Renal cortex interstitium (tissue), 11 donors: ENCODE measurements at regions not wholly inside any gene's neighbourhood (a gene's known extent, or its start where the extent isn't known, plus 50 kb on each side); places are given as distances from the start of the nearest gene placed in this dataset.

Experiments
- DNase-seq, 11 donors: peaks; one replicate each; pipeline ENCODE4 v3.0.0-alpha.2; 2013; ENCODE audit warnings: low read depth in 9 of 11, low spot score in 4 of 11; ENCODE audit errors: extremely low read depth in 1 of 11

GRCh38 chr4:165606465-165607205 lies 227.8 kb downstream of the CPE start:
- DNase-seq = no peak

DNA sequence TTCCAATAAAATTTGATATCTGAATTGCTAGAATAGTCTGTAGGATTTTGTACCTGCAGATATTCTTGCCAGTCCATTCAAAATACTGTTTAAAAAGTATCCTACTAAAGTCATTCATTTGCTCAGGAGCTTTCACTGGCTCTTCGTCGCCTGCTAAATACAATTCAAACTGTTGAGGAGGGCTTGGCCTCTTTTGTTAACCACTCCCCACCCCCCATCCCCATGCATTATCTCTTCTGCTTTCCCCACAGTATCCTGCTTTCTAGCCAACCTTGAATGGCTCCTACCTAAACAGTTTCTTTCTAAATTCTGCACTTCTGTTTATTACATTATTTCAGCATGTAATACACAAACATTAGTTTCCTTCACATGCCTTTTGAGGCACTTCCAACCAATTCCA lies 230.8 kb downstream of the CPE start:
- DNase-seq = no peak

- DNase-seq = no peak
These were observed 232.1 kb downstream of the CPE start for GRCh38 chr4:165610679-165611437.

DNA sequence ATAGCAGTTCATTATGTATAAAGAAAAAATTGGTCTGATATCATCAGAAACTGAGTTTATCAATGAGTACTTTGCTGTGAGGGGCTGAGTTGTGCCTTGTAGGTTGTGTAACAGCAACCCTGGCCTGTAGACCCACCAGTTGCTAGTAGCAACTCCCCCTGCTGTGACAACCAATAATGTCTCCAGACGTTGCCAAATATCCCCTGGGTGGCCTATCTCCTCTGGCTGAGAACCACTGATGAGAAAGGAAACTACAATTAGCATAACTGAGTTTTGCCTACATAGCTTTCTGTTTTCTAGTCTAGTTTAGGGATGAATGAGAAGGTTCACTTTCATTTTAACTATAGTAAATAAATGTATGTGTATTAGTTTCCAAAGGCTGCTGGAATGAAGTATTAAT lies 234.1 kb downstream of the CPE start:
- DNase-seq = no peak

- no peak for DNase-seq
These were observed 234.8 kb downstream of the CPE start for GRCh38 chr4:165613581-165613980.

DNA sequence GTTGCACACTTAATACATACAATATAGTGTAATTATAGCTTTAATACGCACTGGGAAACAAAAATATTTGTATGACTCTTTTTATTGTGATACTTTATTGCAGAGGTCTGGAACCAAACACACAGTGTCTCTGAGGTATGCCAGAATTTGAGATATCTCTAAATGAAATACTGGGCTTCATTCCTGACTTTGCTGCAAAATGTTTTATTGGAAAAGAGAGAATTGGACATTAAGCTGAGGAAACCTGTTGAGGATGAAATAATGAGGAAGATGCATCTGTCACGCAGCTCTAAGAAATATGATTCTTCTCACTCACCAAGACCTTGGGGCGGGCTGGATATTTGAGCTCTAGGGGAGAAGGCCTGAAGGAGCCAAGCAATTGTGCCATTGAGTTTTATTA lies 242.1 kb downstream of the CPE start:
- no peak for DNase-seq

DNA sequence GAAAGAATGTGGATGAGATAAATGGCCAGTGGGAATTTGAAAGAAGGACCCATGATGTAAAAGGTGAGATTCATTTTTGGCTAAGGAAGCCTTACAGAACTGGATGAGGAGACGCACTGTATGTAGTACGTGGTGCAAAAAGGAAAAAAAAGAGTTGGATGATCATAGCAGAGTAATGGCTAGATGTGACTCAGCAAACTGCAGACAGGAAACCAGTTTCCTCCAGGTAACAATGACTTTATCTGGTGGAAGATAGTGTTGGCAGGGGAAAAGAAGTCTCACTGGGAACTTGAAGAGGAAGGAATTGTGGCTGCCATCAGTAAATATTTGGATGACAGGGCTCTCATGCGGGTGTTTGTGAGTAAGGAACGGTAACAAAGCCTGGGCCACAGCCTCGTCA lies 243.2 kb downstream of the CPE start:
- no peak for DNase-seq

GRCh38 chr4:165625281-165625680 lies 246.5 kb downstream of the CPE start:
- no peak for DNase-seq

DNA sequence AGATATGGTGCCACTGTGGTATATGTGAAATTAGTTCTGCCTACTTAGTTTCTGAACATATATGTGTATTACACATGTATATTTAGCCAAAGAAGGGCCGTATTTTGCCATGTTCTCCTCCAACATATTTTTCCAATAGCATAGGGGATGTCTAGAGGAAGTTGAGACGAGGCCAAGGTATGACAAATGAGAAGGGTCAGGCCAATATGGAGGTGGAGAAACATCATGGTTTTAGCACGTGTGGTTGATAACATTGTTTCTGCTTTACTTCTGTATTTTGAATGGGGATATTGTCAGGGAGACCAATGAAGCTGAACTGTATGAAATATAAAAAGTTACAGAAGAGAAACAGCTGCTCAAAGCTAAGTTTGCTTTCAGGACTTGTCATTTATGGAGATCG lies 246.7 kb upstream of the TLL1 start:
- DNase-seq = no peak

GRCh38 chr4:165627128-165627527 lies 245.9 kb upstream of the TLL1 start:
- DNase-seq = no peak

GRCh38 chr4:165627548-165627947 lies 245.5 kb upstream of the TLL1 start:
- DNase-seq = no peak

- DNase-seq = no peak
These were observed 244.5 kb upstream of the TLL1 start for GRCh38 chr4:165628572-165628971.

DNA sequence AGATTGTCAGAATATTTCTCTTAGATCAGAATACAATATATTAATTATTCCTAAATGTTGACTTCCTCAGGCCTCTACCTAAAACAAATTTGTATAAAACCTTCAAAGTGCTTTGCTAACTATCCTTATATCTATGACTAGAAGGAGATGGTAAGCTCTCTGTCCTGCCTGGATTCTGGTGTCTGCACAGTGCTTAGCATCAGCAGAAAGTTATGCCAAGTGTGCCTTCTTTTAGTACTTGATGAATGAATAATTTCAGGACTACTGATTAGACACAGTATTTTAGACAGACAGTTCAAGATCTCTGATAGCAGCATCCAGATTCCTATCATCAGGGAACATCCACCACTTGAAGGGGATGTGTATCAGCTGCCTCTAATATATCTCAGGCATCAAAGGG lies 242.4 kb upstream of the TLL1 start:
- no peak for DNase-seq

DNA sequence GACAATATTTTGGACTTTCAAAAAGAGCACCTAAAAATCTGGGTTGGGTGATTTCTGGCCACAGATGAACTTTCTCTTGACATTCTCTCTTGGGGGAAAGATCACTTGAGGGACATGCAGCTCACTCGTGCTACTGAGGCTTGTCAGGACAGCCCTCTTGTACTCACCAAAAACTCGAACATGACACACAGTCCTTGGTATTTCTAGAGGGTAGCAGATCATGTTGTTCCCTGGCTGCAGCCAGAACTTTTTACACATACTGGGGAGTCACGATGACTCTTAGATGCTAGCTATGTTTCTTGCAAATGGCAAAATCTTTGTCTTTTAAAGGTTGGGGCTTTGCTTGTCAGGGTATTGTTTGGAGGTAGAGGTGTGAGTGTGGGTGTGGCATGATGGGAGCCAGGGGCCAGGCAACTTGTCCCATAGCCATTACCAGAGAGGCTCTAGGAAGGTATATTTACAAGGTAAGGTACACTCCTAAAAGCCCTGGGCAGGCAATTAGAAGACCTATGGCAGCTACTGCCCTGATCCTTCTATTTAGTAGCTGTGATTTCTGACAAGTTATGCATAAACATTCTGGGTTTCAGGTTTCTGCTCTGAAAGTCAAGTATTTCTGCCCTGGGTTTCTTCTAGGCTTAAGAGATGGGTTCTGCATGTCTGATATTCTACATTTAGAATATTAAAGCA lies 241.7 kb upstream of the TLL1 start:
- DNase-seq = no peak

DNA sequence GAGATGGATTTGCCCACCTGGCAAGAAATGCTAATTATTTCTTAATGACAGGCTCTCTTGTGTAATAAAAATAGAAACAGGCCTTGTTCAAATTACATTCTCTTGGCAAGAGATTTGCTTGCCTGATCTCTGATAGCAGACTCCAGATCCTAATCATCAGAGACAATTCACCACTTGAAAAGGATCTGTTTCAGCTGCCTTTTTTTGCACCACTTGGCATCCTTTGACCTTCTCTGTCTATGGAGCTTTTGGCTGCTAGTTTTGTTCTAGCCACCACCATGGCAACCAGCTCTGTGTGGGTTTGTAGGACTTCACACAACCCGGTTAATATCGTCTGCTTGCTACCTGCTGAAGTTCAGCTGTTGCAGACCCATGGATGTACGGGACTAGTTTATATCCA lies 241.1 kb upstream of the TLL1 start:
- no peak for DNase-seq

- DNase-seq = no peak
These were observed 238.3 kb upstream of the TLL1 start for GRCh38 chr4:165634766-165635165.

DNA sequence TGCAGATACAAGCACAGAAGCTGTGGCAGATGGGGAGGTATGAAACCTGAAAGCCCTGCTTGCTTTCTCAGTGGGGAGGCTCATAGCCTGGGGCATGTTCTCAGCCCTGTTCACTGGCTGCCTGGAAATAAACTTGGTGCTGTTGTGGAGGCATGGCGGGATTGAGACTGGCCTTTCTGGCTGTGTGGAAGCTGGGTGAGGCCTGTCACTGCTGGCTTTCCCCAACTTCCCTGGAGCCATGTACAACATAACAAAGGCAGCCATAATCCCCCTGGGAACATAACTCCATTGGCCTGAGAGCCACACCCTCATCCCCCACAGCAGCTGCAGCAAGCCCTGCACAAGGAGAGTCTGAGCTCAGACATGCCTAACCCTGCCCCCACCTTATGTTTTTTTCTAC lies 237.7 kb upstream of the TLL1 start:
- DNase-seq = no peak

- no peak for DNase-seq
These were observed 237.1 kb upstream of the TLL1 start for GRCh38 chr4:165635951-165636350.

GRCh38 chr4:165651901-165652300 lies 221.1 kb upstream of the TLL1 start:
- no peak for DNase-seq

- DNase-seq = no peak
These were observed 218.5 kb upstream of the TLL1 start for GRCh38 chr4:165654556-165654955.
